Activated CD8-positive, alpha-beta memory T cell treated with anti-CD3 and anti-CD28 coated beads, Interleukin-2, amount 50 U/mL, for 48 hours (primary cell): ENCODE measurements at regions not wholly inside any gene's neighbourhood (a gene's known extent, or its start where the extent isn't known, plus 50 kb on each side); places are given as distances from the start of the nearest gene placed in this dataset.
"Not testable (repeated sequence)": the region's sequence is repeated elsewhere in the genome, so short reads cannot be mapped to it uniquely, and the experiment has no call there.

Experiments used
- DNase-seq: peaks from one replicate; pipeline ENCODE4 v3.0.0-alpha.2; 2020

DNA sequence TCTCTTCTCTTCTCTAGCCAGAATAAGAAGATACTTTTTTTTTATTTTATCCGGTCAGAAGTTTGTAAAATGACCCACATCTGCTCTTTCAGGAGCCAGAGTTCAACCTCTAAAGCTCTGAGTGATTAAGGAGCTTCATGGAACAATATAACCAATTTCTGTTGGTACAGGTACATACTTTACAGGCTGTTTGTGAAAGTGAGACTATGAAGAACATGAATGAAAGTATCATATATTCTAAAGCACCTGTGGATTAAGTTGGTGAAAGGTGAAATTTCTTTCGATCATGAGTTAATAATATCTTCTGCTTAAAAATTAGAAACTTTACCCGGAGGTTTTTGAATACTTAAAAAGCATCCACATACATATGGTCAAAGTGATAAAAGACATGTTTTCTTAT is 65.2 kb downstream of the DMRT2 start:
- DNase-seq, result no peak

DNA sequence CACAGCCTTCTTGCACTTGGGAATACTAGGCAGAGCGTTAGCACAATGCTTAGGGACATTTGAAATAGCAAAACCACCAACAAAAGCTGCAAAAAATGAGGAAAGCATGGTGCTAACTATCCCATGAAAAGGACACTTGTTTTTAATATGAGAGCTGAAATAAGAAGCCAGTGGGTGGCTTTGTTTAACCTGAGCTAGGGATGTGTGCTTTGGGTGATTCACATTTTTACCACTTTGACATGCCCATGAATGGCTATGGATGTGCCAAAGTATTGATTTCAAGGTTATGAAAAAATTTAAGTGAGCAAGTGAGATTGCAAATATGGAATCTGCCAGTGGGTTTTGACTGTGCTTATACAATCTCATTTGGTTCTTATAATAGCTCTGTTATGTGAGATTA is 67.3 kb downstream of the DMRT2 start:
- DNase-seq, result no peak

DNA sequence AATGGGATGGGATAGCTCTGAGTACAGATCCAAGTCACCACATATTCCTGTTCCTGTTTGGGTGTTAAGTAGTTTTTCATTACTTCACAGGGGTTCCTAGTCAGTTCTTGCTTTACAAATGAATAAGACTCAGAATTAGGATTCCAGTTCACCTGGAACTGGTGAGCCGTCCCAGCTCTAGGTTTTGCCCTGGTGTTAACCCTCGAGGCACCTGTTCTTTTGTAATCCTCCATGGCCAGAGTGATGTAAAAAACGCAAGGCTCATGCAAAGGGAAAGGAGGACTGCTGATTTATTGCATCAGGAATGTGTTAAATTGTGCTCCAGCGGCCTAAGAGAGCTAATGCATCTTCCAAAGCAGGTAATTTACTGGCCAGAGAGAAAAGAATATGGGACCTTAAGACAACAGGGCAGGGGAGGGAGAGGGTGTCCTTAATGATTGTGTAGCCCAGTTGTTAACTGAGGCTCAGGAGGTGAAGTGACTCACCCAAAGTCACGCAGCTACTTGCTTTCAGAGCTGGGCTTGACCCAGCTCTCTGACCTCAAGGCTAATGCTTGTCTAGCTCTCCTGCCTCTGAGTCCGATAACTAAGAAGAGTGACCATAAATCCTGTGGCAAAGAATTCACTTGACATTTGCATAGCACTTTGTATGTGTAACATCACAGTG is 70.5 kb downstream of the DMRT2 start:
- DNase-seq, result no peak

DNA sequence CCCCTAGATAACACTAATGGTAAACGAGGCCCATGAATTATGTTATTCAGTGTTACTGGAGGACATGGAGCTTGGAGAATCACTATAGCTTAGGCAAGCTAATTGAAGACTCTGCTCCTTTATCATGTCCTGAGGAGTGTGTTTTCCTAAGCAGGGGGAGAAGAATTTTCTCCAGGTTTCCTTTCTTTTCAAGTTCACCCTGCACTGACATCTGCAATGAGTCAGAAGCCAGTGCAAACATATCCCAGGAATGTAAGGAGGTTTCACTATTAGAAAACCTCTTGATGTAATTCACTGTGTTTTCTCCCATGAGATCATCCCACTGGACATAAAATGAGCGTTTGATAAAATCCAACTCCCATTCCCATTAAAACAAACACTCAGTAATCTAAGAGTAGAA is 75.6 kb downstream of the DMRT2 start:
- no peak for DNase-seq

DNA sequence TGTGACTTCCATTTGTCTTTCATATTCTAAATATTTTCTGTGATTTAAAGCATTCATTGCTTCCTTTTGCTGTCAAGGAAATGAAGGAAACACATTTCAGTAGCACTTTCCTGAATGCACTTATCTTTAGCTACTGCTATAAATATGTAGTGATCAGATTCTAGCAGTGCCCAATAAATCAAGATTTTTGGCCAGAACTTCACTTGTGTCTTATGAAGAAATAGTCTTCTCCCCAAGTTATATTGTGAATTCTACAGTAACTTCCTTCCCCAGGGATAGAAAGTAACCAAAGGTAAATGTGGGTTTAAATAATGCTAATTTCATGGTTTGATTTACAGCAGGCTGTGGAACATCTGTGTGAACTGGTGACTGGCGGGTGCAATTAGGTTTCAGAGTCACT is 77.9 kb downstream of the DMRT2 start:
- DNase-seq, result no peak

DNA sequence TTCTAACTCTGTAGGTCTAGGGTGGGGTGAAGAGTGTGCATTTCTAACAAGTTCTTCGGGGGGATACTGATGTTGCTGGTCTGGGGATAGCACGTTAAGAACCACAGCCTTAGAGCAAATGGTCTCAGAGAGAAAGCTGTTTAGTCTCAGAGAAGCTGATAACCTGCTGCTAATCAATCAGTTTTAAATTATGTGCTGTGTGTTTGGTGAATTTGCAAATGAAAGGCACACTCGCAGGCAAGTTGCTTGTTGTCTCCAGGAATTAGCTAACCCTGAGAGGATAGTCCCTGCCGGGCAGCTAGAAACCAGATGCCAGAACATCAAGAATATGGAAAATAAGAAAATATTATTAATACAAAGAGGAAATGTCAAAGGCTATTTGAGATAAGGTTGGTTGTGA is 79.2 kb downstream of the DMRT2 start:
- no peak for DNase-seq

DNA sequence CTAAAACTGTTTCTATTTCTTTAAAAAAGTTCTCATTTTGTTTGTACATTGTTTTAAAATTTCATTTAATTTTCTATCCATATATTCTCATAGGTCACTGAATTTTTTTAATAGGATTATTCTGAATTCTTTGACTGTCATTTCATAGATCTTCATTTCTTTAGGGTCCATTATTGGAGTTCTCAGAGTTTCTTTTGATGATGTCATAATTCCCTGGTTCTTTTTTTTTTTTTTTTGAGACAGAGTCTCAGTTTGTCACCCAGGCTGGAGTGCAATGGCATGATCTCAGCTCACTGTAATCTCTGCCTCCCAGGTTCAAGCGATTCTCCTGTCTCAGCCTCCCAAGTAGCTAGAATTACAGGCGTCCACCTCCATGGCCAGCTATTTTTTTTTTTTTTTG is 89.9 kb downstream of the DMRT2 start:
- DNase-seq, result no peak

DNA sequence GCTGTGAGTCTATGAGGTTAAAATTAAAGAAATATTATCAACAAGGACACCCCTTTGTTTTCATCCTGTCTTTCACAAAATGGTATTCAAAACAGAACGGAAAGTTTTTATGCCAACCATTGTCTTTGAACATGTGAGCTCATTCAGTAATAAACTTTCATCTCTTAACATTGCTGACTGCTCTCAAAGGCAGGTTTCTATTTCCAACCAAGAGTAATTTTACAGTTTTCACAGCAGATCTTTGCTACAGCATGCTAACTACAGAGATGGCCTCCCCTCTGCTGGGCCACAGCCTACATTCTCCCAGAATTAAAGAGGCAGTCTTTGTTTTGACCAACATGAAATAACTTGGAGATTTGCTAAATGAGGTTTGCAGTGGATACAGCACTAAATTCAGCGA is 101.5 kb downstream of the DMRT2 start:
- no peak for DNase-seq

DNA sequence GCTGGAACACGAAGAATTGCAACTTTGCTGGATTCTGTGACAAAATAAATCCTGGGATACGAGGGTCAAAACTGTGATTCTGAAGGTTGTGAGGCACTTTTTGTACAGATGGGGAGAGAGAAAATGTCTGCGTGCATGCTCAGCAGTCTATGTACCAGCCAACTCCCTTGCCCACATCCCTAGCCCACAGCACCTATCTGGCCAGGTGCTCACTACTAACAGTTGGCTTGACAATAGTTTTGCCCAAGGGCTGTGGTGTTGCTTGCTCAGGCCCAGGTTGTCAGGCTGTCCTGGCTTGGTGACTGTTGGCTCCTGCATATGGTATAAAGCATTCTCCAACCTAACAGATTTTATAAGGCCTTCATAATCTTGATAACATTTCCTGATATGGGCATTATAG is 102.0 kb downstream of the DMRT2 start:
- DNase-seq, result no peak

DNA sequence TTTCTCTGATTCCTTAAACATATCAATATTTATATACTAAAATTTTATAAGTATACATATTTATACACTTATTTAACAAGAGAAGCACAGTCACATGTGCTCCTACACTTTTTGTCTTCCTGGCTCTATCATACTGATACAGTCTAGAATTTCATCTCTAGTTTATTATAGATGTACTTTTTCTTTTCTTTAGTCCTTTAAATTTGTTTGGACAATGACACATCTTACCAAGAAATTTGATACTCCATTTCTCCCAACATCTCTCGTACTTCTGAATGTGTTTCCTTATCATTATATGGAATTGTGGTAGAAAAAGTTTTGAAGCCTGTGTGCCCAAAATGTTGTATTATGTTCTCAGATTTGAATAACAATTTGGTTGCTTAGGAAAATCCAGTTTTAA is 104.6 kb downstream of the DMRT2 start:
- DNase-seq, result no peak

DNA sequence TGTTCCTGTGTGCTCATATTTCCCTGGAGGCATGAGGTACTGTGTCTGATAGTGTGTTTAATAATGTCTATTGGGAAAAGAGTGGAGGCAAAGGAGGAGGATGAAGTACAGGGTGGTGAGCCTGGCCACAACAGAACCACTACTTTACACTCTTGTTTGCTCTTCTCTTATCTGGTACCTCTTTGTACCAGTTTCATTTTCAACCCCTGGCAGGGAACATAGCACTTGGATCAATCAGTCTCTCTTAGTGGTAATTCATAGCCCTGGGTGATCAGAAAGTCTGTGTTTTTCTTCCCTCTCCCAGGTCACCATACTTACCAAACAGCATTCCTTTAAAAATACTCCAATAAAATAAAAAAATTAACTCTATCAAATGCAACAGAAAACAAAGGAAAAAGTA is 105.4 kb downstream of the DMRT2 start:
- no peak for DNase-seq

DNA sequence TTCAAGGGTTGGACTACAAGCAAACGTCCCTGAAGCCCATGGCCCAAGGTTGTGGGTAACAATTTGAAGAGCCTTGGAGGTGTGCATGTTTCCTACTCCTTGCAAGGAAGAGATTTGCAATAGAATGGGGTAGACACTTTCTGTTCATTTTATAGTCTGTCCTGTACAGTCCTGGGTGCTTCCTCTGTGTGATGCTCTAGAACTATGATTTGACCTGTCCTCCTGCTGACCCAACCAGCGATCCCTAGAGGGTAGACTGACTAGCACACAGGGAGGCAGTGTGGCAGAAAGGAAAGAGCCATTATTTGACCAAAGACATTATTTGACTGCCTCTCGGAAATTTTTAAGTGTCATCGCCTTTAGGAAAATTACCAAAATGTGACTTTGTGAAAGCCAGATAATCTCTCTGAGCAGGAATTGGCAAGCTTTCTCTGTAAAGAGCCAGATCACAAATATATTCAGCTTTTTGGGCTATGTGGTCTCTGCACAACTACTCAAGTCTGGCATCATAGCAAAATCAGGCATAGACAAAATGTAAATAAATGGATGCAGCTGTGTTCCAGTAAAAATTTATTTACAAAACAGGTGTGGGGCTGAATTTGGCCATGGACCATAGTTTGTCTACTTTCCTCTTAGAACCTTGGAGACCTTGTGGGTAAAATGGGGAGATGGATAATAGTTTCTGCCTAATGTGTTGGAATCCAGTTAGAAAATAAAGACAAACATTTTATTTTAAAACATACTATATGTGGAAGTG is 106.8 kb downstream of the DMRT2 start:
- DNase-seq, result no peak

DNA sequence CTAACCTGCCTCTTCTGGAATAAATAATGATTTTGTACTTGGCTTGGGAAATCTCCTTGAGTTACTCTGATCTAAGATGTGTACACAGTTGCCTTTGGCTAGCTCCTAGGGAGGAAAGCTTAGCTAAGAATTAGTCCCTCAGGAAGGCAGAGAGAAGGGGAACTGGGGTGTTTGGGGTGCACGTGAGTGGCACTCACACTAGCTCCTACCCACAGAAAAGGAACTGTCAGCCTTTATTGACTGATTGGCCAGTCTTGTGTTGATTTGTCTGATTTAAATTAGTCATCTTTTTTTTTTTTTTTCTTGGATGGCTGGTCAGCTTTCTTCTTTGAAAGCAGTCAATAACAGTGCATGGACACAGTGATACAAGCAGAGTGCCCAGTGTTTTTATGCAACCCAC is 107.7 kb downstream of the DMRT2 start:
- no peak for DNase-seq

DNA sequence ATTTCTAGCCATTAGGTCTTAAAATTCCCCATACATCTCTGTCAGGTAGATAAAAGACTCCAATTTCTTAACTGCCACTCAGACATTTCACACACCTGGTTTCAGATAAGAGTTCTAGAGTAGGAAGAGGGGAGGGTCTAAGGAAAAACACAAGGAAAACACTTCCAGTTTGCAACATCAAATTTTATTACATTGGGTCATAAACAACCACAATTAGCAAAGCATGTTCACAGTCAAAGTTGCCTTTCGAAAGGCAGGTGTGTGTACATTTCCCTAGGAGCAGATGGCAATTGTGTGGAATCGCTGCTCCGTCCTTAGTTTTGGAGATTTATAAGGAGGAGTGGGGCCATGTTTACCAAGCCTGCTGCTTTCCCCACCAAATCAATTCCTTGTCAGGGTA is 120.8 kb downstream of the DMRT2 start:
- no peak for DNase-seq

DNA sequence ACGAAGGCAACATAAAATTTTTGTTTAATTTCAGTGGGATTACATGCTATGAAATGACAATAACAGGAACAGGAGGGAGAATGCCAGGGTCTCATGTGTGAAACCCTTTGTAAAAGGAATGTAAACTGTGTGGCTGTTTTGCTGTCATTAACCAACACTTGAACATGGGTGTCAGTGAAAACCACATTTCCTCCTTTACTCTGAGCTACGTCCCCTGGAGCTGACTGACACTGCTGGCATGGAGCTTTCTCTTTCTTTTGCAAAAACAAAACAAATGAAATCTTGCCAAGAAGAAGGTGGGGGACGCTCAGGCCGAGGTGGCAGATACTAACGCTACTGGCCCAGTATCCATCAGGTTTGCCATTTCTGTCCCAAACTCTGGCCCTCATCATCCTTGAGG is 121.4 kb downstream of the DMRT2 start:
- no peak for DNase-seq

DNA sequence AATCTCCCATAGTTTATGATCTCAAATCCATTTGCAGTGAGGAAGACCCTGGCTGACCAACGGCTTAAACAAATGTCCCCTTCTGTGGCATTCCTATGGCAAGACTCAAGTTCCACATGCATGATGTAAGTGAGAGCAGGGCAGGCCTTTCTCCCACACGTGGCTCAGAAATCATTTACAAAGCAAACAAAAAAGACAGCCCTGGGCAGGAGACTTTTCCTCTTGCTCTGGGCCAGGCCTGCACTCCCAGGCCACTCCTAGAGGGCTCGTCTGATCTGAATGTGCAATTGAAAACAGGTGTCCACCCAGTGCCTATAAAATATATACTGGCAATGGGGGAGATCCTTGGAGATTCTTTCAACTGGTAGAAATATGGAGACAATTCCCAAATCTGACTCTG is 123.1 kb downstream of the DMRT2 start:
- no peak for DNase-seq

DNA sequence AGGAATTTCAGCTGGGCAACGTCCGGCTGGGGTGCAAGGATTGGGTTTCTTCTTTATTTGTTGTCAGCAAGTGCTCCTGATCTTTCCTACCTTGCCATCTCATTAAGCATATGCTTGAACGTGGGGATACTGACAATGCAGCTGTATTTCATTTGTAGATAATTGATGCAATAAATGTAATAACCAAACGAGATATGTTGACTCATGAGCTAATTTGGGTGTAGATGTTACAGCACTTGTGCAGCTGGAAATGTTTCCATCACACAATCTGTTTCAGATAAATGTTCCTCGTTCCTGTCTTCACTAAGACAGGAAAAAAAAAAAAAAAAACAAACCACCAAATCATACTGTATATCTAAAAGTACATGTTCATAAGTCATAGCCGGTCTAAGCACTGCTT is 123.8 kb downstream of the DMRT2 start:
- DNase-seq, result no peak

DNA sequence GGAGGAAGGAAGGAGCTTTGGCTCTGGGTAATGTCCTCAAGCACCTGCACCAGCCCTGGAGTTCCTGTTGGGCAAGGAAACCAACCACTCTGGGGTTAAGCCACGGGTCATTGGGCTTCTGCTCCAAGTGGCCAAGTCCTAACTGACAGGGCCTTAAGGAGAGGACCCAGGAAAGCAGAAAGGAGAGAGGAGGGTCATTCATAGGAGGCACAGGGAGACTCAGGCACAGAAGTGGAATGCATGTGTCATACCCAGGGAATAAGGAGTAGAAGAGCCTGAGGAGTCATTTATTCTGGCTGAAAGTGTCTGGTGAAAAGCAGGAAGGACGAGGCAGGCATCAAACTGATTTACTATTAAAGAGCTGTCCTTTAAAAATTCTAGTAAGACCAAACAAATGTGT is 129.2 kb downstream of the DMRT2 start:
- no peak for DNase-seq

DNA sequence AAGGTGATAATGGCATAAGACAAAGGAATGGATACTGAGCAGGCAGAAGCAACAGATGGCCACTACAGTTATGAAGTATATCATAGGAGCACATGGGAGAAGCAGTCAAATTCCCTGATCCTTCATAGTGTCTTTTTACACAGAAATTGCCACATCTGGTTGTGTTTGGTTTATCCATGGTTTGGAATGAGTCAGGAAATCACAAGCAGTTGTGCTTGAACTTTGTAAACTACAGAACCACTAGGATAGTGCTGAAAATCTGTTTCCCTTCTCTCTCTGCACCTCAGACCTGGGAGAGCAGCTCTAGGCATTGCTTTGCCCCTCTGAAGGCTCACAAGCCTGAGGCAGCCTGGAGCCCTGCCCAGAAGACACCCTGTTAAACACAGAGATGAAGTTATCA is 134.0 kb downstream of the DMRT2 start:
- DNase-seq, result no peak

DNA sequence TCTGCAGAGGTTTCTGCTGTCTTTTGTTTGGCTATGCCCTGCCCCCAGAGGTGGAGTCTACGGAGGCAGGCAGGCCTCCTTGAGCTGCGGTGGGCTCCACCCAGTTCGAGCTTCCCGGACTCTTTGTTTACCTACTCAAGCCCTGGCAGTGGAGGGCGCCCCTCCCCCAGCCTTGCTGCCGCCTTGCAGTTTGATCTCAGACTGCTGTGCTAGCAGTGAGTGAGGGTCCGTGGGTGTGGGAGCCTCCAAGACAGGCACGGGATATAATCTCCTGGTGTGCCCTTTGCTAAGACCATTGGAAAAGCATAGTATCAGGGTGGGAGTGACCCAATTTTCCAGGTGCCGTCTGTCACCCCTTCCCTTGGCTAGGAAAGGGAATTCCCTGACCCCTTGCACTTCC is 137.0 kb downstream of the DMRT2 start:
- DNase-seq, result not testable (repeated sequence)

DNA sequence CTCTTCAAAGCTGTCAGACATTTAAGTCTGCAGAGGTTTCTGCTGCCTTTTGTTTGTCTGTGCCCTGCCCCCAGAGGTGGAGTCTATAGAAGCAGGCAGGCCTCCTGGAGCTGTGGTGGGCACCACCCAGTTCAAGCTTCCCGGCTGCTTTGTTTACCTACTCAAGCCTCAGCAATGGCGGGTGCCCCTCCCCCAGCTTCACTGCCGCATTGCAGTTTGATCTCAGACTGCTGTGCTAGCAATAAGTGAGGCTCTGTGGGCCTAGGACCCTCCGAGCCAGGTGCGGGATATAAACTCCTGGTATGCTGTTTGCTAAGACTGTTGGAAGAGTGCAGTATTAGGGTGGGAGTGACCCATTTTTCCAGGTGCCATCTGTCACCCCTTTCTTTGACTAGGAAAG is 145.5 kb downstream of the DMRT2 start:
- DNase-seq, result not testable (repeated sequence)

DNA sequence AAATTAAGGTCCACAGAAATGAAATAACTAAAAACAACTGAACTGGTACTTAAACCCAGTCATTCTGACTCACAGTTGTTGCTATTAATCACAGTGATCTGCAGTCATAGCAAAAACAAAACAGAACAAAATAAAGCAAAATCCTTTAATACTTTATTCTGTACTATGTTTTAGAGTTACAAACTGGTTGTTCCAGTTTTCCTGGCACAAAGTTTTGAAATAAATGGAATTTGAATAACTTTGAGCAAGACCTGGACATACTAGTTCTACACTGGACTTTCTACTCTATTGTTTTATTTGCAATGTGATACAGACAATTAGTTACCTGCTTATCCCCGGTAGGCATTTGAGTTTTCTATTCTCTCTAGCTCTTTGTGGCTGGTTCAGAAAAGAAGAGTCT is 147.9 kb downstream of the DMRT2 start:
- no peak for DNase-seq

DNA sequence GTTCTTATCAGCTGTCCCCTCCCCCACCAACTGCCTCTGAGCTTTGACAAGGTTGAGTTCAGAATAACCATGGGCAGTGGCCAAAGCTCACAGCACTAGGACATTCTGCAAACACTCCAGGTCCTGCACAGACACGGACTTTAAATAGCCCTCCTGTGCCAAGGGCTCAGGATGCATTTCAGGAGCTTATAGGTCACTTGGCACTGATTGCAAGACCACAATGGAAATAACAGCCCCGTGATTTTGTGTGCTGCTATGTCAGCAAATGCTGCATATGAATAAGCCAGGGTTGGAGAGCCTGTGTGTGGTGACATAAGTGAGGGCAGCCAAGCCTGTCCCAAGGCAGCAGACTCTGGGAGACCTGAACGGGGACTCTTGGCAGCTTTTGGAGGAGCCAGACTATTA is 150.7 kb downstream of the DMRT2 start:
- no peak for DNase-seq

DNA sequence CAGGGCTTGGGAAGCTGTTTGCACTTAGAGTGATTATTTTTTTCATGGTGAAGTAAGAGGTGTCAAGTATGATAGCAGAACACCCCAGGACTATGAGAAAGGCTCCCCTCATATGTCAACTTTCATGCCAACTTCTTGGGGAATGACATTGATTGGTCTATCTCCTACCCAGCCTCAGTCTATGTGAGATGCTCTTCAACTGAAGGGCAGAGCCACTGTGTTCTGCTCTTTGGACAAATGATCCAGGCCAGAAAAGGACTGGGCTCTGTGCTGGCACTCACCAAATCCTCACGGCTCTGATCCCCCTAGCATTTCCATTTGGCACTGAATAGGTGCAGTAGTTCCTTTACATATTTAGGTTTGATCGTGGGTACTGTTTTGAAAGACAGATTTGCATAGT is 151.1 kb downstream of the DMRT2 start:
- no peak for DNase-seq

DNA sequence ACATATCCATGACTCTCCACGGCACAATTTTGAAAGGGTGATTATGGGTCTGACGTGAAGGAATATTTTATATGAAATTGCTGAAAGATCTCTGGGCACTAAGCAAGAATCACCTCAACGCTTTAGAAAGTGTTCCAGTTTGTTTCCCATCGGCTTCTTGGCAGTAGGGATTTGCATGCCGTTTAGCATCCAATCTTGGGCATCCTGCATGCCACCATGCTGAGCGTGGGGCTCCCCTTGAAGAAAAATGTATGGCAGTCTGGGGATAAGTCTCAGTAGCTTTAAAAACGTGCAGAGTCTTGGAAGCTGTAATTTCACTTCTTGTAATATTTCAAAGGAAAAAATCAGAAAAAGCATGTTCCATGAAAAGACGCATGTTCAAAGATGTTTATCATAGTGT is 151.7 kb downstream of the DMRT2 start:
- no peak for DNase-seq
